ENCODE measurements at regions not wholly inside any gene's neighbourhood (a gene's known extent, or its start where the extent isn't known, plus 50 kb on each side); places are given as distances from the start of the nearest gene placed in this dataset.
"Not testable (repeated sequence)": the region's sequence is repeated elsewhere in the genome, so short reads cannot be mapped to it uniquely, and the experiment has no call there.

DNA sequence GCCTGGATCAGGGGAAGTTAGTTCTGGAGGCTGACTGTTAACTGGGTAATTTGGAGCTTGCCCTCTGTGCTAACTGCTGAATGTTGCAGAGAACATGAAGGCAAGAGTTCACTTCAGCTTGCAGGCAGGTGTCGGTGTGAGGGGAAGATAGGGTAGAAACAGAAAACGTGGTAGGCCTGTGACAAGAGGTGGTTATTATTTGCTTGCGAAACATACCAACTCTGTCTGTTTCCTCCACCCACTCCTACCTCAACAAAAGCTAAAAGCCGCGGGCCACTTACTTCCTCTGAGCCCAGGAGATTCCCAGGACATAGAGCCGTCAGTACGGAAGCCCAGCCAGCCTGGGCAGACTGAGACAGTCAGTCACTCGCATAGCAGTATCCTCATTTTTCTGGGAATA, 119.2 kb upstream of the ABCC4 start:
- Mint-ChIP-seq H3K36me3 (ENCODE audit: low read depth, unreplicated experiment) (no peaks in the 10 kb centered on the region), H3K4me1 (ENCODE audit: low read depth, unreplicated experiment) (no peaks in the 10 kb centered on the region), H3K27me3 (ENCODE audit: low read depth, unreplicated experiment) (peaks cover 1% of the 10 kb centered on the region), H3K9me3 (ENCODE audit: unreplicated experiment) (no peaks in the 10 kb centered on the region), H3K4me3 (ENCODE audit: unreplicated experiment) (no peak overlapping the region), H3K27ac (ENCODE audit: unreplicated experiment) (no peak overlapping the region)
- Histone ChIP-seq H3K27me3 (ENCODE audit: insufficient read depth, low read length) (no peaks in the 10 kb centered on the region), H2AFZ (ENCODE audit: low read depth, low read length) (no peak overlapping the region), H3K4me2 (ENCODE audit: low read length) (no peak overlapping the region), H4K20me1 (ENCODE audit: insufficient read depth, low read length) (no peaks in the 10 kb centered on the region), H3K9me3 (ENCODE audit: insufficient read depth, low read depth, low read length) (no peaks in the 10 kb centered on the region), H3K4me1 (ENCODE audit: insufficient read depth, low read length) (no peaks in the 10 kb centered on the region), H3K27ac (ENCODE audit: low read depth, low read length) (no peak overlapping the region), H3K36me3 (ENCODE audit: insufficient read depth, low read length) (no peaks in the 10 kb centered on the region), H3K9ac (ENCODE audit: low read length) (no peak overlapping the region), H3K79me2 (ENCODE audit: insufficient read depth, low read length) (no peaks in the 10 kb centered on the region), H3K4me3 (ENCODE audit: insufficient read depth, low read depth, low read length) (no peak overlapping the region)
- no peak for FAIRE-seq
- DNase-seq (ENCODE audit: low read depth): no peak
- TF ChIP-seq, protein P1, sequence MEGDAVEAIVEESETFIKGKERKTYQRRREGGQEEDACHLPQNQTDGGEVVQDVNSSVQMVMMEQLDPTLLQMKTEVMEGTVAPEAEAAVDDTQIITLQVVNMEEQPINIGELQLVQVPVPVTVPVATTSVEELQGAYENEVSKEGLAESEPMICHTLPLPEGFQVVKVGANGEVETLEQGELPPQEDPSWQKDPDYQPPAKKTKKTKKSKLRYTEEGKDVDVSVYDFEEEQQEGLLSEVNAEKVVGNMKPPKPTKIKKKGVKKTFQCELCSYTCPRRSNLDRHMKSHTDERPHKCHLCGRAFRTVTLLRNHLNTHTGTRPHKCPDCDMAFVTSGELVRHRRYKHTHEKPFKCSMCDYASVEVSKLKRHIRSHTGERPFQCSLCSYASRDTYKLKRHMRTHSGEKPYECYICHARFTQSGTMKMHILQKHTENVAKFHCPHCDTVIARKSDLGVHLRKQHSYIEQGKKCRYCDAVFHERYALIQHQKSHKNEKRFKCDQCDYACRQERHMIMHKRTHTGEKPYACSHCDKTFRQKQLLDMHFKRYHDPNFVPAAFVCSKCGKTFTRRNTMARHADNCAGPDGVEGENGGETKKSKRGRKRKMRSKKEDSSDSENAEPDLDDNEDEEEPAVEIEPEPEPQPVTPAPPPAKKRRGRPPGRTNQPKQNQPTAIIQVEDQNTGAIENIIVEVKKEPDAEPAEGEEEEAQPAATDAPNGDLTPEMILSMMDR (IDR thresholded peaks at IDR 0.05; ENCODE audit: insufficient read depth, low read depth, low read length): no peak
- TF ChIP-seq EZH2 (IDR thresholded peaks at IDR 0.05; ENCODE audit: insufficient read depth, low read length): no peak

DNA sequence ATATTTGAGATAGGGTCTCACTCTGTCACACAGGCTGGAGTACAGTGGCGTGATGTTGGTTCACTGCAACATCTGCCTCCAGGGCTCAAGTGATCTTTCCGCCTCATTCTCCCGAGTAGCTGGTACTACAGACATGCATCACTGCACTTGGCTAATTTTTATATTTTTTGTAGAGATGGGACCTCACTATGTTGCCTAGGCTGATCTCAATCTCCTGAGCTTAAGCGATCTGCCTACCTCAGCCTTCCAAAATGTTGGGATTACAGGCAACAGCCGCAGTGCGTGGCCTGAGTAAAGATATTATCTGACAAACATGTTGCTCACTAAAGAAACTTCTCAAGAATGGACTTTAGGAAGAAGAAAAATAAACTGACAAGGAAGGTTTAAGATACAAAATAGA, 125.4 kb upstream of the ABCC4 start:
- no peaks in the 10 kb centered on the region for H3K4me1 Mint-ChIP-seq (ENCODE audit: low read depth, unreplicated experiment)
- H3K79me2 ChIP-seq (ENCODE audit: insufficient read depth, low read length): no peaks in the 10 kb centered on the region
- H3K4me3 Mint-ChIP-seq (ENCODE audit: unreplicated experiment): no peak overlapping the region
- no peak overlapping the region for H3K4me3 ChIP-seq (ENCODE audit: insufficient read depth, low read depth, low read length)
- TF ChIP-seq EZH2 (IDR thresholded peaks at IDR 0.05; ENCODE audit: insufficient read depth, low read length): no peak
- TF ChIP-seq, protein P1 (IDR thresholded peaks at IDR 0.05; ENCODE audit: insufficient read depth, low read depth, low read length): no peak
- FAIRE-seq (no peak), DNase-seq (ENCODE audit: low read depth) (no peak)
- no peaks in the 10 kb centered on the region for H3K36me3 Mint-ChIP-seq (ENCODE audit: low read depth, unreplicated experiment)
- H3K9me3 ChIP-seq (ENCODE audit: insufficient read depth, low read depth, low read length): no peaks in the 10 kb centered on the region
- H3K27me3 ChIP-seq (ENCODE audit: insufficient read depth, low read length): no peaks in the 10 kb centered on the region
- no peak overlapping the region for H3K27ac Mint-ChIP-seq (ENCODE audit: unreplicated experiment)
- no peak overlapping the region for H3K27ac ChIP-seq (ENCODE audit: low read depth, low read length)
- H3K4me1 ChIP-seq (ENCODE audit: insufficient read depth, low read length): no peaks in the 10 kb centered on the region
- H3K36me3 ChIP-seq (ENCODE audit: insufficient read depth, low read length): no peaks in the 10 kb centered on the region
- peaks cover 3% of the 10 kb centered on the region for H3K27me3 Mint-ChIP-seq (ENCODE audit: low read depth, unreplicated experiment)
- H3K9ac ChIP-seq (ENCODE audit: low read length): no peak overlapping the region
- H4K20me1 ChIP-seq (ENCODE audit: insufficient read depth, low read length): no peaks in the 10 kb centered on the region
- H2AFZ ChIP-seq (ENCODE audit: low read depth, low read length): no peak overlapping the region
- no peak overlapping the region for H3K4me2 ChIP-seq (ENCODE audit: low read length)
- peaks cover 2% of the 10 kb centered on the region for H3K9me3 Mint-ChIP-seq (ENCODE audit: unreplicated experiment)

DNA sequence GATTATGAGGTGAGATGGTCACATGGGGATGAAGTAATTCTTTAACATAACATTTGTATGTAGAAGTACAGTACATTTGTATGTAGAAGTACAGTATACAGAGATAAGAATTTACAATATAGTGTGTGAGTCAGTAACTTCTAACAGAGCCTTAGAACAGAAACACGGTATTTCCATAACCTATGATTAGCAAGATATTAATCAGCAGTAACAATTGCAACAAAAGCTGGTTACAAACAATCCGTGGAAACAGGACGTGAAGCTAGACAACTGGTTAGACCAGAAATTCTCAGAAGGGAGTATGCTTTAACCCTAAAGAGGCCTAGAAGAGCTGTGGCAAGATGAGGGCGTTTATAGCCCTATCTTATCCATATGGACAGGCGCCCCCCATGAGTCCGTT, 122.0 kb upstream of the CLDN10 start:
- H3K4me3 ChIP-seq (ENCODE audit: insufficient read depth, low read depth, low read length); H3K4me3 Mint-ChIP-seq (ENCODE audit: unreplicated experiment); H3K36me3 ChIP-seq (ENCODE audit: insufficient read depth, low read length); H3K36me3 Mint-ChIP-seq (ENCODE audit: low read depth, unreplicated experiment); DNase-seq (ENCODE audit: low read depth); H3K27me3 ChIP-seq (ENCODE audit: insufficient read depth, low read length); H2AFZ ChIP-seq (ENCODE audit: low read depth, low read length); H3K9me3 Mint-ChIP-seq (ENCODE audit: unreplicated experiment); H3K27ac Mint-ChIP-seq (ENCODE audit: unreplicated experiment); H3K27ac ChIP-seq (ENCODE audit: low read depth, low read length); H3K4me1 Mint-ChIP-seq (ENCODE audit: low read depth, unreplicated experiment); H3K79me2 ChIP-seq (ENCODE audit: insufficient read depth, low read length); H3K9me3 ChIP-seq (ENCODE audit: insufficient read depth, low read depth, low read length); H4K20me1 ChIP-seq (ENCODE audit: insufficient read depth, low read length); H3K27me3 Mint-ChIP-seq (ENCODE audit: low read depth, unreplicated experiment); H3K9ac ChIP-seq (ENCODE audit: low read length); H3K4me1 ChIP-seq (ENCODE audit: insufficient read depth, low read length); H3K4me2 ChIP-seq (ENCODE audit: low read length); FAIRE-seq: not testable (repeated sequence)
